G401 (cell line): ENCODE measurements at regions not wholly inside any gene's neighbourhood (a gene's known extent, or its start where the extent isn't known, plus 50 kb on each side); places are given as distances from the start of the nearest gene placed in this dataset.
A peak's percentile ranks its signal among the peaks of the same experiment; 100 is the strongest.
"Not testable (repeated sequence)": the region's sequence is repeated elsewhere in the genome, so short reads cannot be mapped to it uniquely, and the experiment has no call there.

Source experiments
- DNase-seq: peaks from one replicate; pipeline ENCODE4 v3.0.0-alpha.2; 2015; ENCODE audit warnings: low spot score
- in situ Hi-C: cut with HindIII; loops from 2 replicates; pipeline ENCODE4 v1.10.0; 2016; ENCODE audit warnings: low sequenced_read_pairs, mixed read lengths

- DNase-seq, in situ Hi-C loops: not testable (repeated sequence)
These were observed 462.9 kb upstream of the PCDH20 start for GRCh38 chr13:61878565-61878964.

DNA sequence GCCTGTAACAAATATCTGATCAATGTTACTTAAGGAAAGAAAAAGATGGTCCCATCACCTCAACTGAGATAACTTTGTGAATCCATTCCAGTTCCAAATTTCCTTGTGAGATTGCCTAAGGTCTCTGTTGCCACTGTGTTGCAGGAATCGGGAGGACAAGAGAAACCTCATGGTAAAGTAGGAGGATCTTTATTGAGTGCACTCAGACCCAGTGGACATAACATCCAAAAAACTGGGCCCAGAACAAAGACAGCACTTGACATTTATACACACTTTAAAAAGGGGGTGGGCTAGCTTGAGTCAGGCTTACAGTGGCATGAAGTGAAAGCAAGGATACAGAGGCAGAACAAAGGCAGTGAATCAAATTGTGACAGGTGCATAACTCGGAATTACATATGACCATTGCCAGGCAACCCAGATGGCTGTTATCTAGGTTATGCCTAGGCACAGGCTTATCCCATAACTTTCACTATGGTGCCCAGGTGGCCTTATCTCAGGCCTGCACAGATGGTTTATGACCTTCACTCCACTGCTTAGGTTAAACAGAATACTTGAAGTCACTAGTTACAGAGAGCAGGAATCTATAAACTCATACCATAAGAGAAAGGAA lies 459.4 kb upstream of the PCDH20 start:
- in situ Hi-C loops = no loop called here
- DNase-seq = no peak

DNA sequence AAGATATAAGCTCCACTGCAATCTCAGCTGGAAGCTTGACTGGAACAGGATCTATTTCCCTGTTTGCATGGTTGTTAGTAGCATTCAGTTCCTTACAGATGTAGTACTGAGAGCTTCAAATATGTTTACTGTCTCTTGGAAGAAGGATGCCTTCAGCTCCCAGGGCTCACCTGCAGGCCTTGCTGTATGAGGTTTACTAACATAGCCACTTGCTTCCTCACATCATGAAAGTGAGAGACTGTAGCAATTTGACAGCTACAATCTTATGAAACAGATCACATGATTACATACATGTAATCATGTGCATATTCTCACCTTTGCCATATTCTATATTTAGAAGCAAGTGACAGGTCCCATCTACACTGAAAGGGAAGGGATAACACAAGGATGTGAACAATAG lies 458.1 kb upstream of the PCDH20 start:
- in situ Hi-C loops = no loop called here
- DNase-seq = no peak

GRCh38 chr13:61857198-61857597 lies 441.5 kb upstream of the PCDH20 start:
- in situ Hi-C loops = no loop called here
- no peak for DNase-seq

- in situ Hi-C loops = no loop called here
- no peak for DNase-seq
These were observed 436.5 kb upstream of the PCDH20 start for GRCh38 chr13:61852116-61852619.

- in situ Hi-C loops = no loop called here
- no peak for DNase-seq
These were observed 435.1 kb upstream of the PCDH20 start for GRCh38 chr13:61850794-61851193.

GRCh38 chr13:61838568-61838967 lies 422.9 kb upstream of the PCDH20 start:
- in situ Hi-C loops = no loop called here
- DNase-seq = no peak

GRCh38 chr13:61833228-61833627 lies 417.6 kb upstream of the PCDH20 start:
- DNase-seq = no peak
- in situ Hi-C loops = no loop called here

DNA sequence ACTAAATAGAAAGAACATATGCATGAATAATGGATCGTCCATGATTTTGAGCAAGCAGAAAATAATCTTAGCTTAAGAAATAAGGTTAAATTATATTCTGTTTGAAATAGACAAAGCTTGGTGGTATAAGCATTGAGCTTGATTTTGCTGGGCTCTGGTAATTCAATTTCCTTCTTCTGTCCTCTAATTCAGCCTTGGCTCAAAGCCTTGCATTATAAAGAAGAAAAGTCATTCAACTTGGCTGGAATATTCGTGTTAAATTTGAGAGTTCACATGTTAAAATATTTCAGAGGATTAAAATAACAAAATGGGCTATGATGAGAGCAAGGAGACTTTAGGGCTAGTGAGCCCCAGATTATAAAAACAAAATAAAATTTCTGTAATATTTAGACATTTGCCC lies 415.4 kb upstream of the PCDH20 start:
- in situ Hi-C loops = no loop called here
- no peak for DNase-seq

- no peak for DNase-seq
- in situ Hi-C loops = no loop called here
These were observed 414.8 kb upstream of the PCDH20 start for GRCh38 chr13:61830475-61830874.

DNA sequence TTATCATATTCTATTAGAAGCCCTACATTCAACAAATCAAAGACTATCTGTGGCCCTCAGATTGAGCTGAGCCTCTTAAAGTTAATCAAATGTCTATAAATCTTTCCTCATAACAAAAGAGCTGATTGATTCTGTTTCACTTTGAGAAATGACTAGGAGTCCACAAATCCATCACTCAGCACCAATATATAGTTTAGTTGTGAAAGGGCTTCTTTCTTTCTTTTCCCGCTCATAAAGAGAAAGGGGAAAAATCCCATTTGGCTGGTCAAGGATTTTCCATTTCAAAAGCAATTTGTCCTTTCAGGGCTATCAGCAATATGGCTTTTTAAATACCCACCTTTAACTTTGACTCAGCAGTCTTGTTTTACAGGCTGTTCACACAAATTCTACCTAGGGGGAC lies 408.5 kb upstream of the PCDH20 start:
- in situ Hi-C loops = no loop called here

DNA sequence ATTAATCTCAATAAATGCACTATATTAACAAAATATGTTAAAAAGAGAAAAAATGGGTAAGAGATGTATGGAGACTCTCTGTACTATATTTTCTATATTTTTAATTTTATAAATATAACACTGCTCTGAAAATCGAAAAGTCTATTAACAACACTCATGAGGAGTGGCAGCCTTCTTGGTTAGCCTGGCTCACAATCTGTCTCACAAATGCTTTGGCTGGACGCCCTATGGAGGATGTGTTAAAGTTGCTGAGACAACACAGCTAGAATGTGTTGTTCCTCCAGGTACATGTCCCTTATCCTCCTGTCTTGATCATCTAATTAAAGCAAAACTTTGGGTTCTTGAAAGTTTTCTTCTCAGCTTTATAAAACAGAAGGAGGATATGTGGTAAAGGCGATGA lies 396.6 kb upstream of the PCDH20 start:
- DNase-seq = no peak
- in situ Hi-C loops = no loop called here

More for the DNA sequence above, 408.5 kb upstream of the PCDH20 start:
- DNase-seq = no peak

- DNase-seq = no peak
- in situ Hi-C loops = no loop called here
These were observed 394.4 kb upstream of the PCDH20 start for GRCh38 chr13:61810065-61810464.

DNA sequence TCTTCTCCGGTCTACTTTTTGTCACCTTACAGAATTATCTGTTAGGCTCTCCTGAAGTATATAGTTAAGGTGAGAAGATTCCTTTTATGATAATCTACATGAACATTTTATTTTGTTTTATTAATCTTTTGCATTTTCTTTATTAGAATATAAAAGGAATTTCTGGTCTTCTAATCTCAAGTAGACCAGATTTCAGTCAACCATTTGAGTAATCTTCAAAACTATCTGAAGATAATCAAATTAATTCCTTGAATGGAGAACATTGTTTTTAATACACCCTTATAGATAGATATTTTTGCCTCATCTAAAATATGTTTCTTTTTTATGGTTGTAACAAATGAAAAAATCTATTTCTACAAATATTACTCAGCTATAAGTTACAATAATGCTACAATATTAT lies 381.7 kb upstream of the PCDH20 start:
- in situ Hi-C loops = no loop called here
- DNase-seq = no peak

DNA sequence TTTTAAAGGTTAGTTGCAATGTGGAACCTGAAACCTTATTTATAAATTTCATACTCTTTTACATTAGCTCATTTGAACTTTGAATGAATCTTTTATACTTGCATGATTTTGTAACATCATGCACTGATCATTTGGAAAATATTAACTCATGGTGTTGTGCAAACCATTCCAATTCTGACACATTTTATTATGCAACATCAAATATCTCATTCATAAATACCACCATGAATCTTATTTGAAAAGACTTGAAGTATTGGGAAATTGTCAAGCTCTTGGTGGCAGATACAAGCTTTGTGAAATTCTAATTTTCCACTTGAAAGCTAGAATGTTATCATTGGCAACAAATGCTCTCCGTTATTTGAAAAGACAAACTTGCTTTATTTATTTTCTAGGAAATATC lies 379.9 kb upstream of the PCDH20 start:
- DNase-seq = no peak
- in situ Hi-C loops = no loop called here

DNA sequence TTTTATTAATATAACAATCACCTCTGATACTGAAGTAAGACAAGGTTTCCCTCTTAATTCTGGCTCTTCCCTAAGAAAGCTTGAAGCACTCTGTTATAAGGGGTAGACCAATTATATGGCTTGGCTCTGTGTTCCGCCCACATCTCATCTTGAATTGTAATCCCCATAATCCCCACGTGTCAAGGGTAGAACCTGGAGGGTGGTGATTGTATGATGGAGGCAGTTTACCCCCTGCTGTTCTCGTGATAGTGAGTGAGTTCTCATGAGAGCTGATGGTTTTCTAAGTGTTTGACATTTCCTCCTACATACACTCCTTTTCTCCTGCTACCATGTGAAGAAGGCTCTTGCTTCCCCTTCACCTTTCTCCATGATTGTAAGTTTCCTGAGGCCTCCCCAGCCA lies 363.8 kb upstream of the PCDH20 start:
- DNase-seq = no peak
- in situ Hi-C loops = no loop called here

GRCh38 chr13:61778531-61778930 lies 362.9 kb upstream of the PCDH20 start:
- in situ Hi-C loops = no loop called here
- no peak for DNase-seq

GRCh38 chr13:61777899-61778298 lies 362.2 kb upstream of the PCDH20 start:
- in situ Hi-C loops = no loop called here
- no peak for DNase-seq

DNA sequence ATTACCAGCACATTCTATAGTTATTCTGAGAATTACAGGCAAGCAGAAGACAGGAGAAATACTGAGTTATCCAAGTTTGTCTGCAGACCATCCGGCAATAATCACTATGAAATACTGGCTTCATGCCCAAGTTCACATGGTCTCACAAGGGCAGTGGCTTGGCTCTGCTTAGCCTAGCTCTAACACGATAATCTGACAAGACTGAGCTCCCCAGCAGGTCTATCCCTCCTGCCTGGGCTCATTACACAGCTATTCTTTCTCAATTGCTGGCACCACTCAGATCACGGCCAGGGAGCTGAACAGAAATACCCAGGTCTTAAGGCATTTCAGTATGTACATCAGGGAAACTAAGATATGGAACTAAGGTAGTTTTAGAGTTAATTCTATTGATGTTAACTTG lies 361.6 kb upstream of the PCDH20 start:
- in situ Hi-C loops = no loop called here
- no peak for DNase-seq

- peak; percentile 1 for DNase-seq
- in situ Hi-C loops = no loop called here
These were observed 359.3 kb upstream of the PCDH20 start for GRCh38 chr13:61774903-61775302.

GRCh38 chr13:61770681-61771080 lies 355.0 kb upstream of the PCDH20 start:
- no peak for DNase-seq
- in situ Hi-C loops = no loop called here

DNA sequence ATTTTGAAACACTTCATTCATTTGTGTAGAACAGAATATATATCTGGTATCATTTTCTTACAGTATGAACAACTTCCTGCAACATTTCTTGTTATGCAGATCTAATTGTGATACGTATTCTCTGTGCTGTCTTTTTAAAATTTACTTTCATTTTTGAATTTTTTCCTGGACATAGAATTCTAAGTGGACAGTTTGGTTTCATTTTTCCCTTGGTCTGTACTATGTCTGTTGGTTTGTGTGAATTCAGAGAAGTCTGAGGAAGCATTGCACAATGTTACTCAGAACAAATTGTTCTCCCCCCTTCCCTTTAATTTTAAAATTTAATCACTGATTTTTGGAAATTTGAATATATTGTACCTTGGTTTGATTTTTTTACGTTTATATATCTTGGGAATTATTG lies 352.5 kb upstream of the PCDH20 start:
- in situ Hi-C loops = no loop called here
- DNase-seq = no peak
